Sigmoid colon (tissue), 3 donors: ENCODE measurements at regions not wholly inside any gene's neighbourhood (a gene's known extent, or its start where the extent isn't known, plus 50 kb on each side); places are given as distances from the start of the nearest gene placed in this dataset.

ENCODE experiments used
- CTCF ChIP-seq, 4 experiments: fragments of 450-650 bp in 3 of 4; fragments of 200-600 bp in 1 of 4; IDR thresholded peaks; one replicate each; pipeline ENCODE4 v1.5.1; 2016 to 2019; ENCODE audit warnings: antibody characterized with exemption in 4 of 4, mild to moderate bottlenecking in 3 of 4, moderate library complexity in 2 of 4
- POLR2A ChIP-seq, 2 donors: fragments of 450-650 bp; IDR thresholded peaks; one replicate each; pipeline ENCODE4 v1.6.1; 2016; ENCODE audit warnings: antibody characterized with exemption in 2 of 2, mild to moderate bottlenecking in 2 of 2, moderate library complexity in 2 of 2

DNA sequence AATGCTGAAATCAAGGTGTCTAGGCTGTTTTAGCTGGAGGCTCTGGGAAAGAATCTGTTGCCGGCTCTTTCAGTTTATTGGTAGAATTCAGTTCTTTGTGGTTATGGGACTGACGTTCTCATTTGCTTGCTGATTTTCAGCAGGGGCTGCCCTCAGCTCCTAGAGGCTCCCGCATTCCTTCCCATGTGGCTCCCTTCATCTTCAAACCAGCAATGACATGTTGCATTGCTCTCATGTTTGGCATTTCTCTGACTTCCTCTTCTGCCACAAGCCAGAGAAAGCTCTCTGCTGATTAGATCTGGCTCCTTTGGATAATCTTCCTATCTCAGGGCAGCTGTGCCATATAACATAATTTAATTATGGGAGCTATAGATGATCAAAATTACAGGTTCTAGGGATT lies 360.3 kb downstream of the LRRC70 start:
- TF ChIP-seq CTCF (IDR thresholded peaks at IDR 0.05): no peak
- no peak for TF ChIP-seq POLR2A (IDR thresholded peaks at IDR 0.05)
